K562 (cell line): ENCODE measurements at regions not wholly inside any gene's neighbourhood (a gene's known extent, or its start where the extent isn't known, plus 50 kb on each side); places are given as distances from the start of the nearest gene placed in this dataset.

Source experiments
- ATAC-seq: fragments of 200-7000 bp; cut with Tn5 transposase; 3 replicates; pipeline ENCODE4 v1.9.1; 2020; ENCODE audit warnings: moderate library complexity
- BruUV-seq: library from RNA; stranded (reverse); fragments of 400-500 nt; replicated peaks from 2 replicates; lab custom pipeline; 2021; lab: Mats Ljungman, UMichigan
- CTCF ChIA-PET: fragments of 300-600 bp; formaldehyde crosslinking; extraction: SDS; loops from one replicate; lab custom pipeline; 2021; ENCODE audit warnings: low intra/inter-chr PET ratio; lab: Yijun Ruan, JAX
- POLR2A ChIA-PET: fragments of 300-600, 350-650 bp; sonication (Branson Sonifier 250); formaldehyde crosslinking; extraction: SDS; loops from one replicate; lab custom pipeline; 2021; ENCODE audit warnings: antibody characterized with exemption, inconsistent platforms; lab: Yijun Ruan, JAX
- DNase-seq, 4 experiments: peaks; one replicate each; pipeline versions ENCODE4 v3.0.0 to v3.0.0-alpha.2; 2011 to 2018; ENCODE audit warnings: low spot score in 3 of 4, mixed read lengths in 3 of 4; ENCODE audit errors: extremely low read depth in 1 of 4
- FAIRE-seq: peaks from 2 replicates; lab custom pipeline; 2011; peaks lifted over from hg19 to GRCh38; lab: Jason Lieb, UNC
- H2AFZ ChIP-seq: 2 replicates; pipeline ENCODE4 v1.6.0; 2011; ENCODE audit warnings: low read depth, low read length, control low read depth, inconsistent platforms
- H3K27ac ChIP-seq: fragments of 200-600 bp; 3 replicates; pipeline ENCODE4 v1.8.0; 2011; ENCODE audit warnings: low read depth, mild to moderate bottlenecking, control low read depth, inconsistent platforms, low read length, moderate library complexity, mixed read lengths; ENCODE audit errors: extremely low read depth
- H3K27me3 ChIP-seq, 2 experiments: fragments of 300-600 bp in 1 of 2; 2 replicates in 1 of 2; 3 replicates in 1 of 2; pipeline versions ENCODE4 v1.6.0 to v1.8.0; 2011; ENCODE audit warnings: inconsistent platforms in 2 of 2, low read length in 2 of 2, mild to moderate bottlenecking in 1 of 2, mixed read lengths in 1 of 2, moderate library complexity in 1 of 2; ENCODE audit not compliant: control insufficient read depth in 2 of 2, insufficient read depth in 2 of 2
- H3K36me3 ChIP-seq: fragments of 300-600 bp; 3 replicates; pipeline ENCODE4 v1.8.0; 2011; ENCODE audit warnings: mild to moderate bottlenecking, low read length, inconsistent platforms; ENCODE audit not compliant: control insufficient read depth, insufficient read depth
- H3K4me1 ChIP-seq, 2 experiments: fragments of 200-600 bp in 1 of 2; replicated peaks in 1 of 2; 2 replicates in 1 of 2; 3 replicates in 1 of 2; pipeline versions ENCODE4 v1.5.1 to v1.8.0; 2011; ENCODE audit warnings: inconsistent platforms in 2 of 2, low read length in 2 of 2, mild to moderate bottlenecking in 1 of 2, mixed read lengths in 1 of 2, moderate library complexity in 1 of 2; ENCODE audit not compliant: control insufficient read depth in 2 of 2, insufficient read depth in 2 of 2
- H3K4me2 ChIP-seq: 2 replicates; pipeline ENCODE4 v1.6.1; 2011; ENCODE audit warnings: low read length, control low read depth, inconsistent platforms, mixed read lengths; ENCODE audit not compliant: insufficient read depth
- H3K4me3 ChIP-seq: fragments of 200-600 bp; sonication (generic), shearing (Covaris generic); 2 replicates; pipeline ENCODE4 v1.5.1; 2016; ENCODE audit warnings: control low read depth, inconsistent platforms
- H3K79me2 ChIP-seq: fragments of 200-600 bp; 3 replicates; pipeline ENCODE4 v1.8.0; 2011; ENCODE audit warnings: low read length, inconsistent platforms; ENCODE audit not compliant: control insufficient read depth, insufficient read depth
- H3K9ac ChIP-seq, 2 experiments: 2 replicates each; pipeline versions ENCODE4 v1.6.0 to v1.6.1; 2011; ENCODE audit warnings: low read depth in 2 of 2, low read length in 2 of 2, control low read depth in 1 of 2, inconsistent platforms in 1 of 2, mild to moderate bottlenecking in 1 of 2, mixed read lengths in 1 of 2; ENCODE audit not compliant: insufficient read depth in 1 of 2
- H3K9me1 ChIP-seq: one replicate; pipeline ENCODE4 v1.6.0; 2011; ENCODE audit warnings: inconsistent platforms, mild to moderate bottlenecking, low read length, moderate library complexity; ENCODE audit not compliant: control insufficient read depth, insufficient read depth
- H3K9me3 ChIP-seq: replicated peaks from 2 replicates; pipeline ENCODE4 v1.5.1; 2011; ENCODE audit warnings: low read depth, low read length, inconsistent platforms; ENCODE audit not compliant: control insufficient read depth, insufficient read depth
- H4K20me1 ChIP-seq: replicated peaks from 2 replicates; pipeline ENCODE4 v1.6.1; 2011; ENCODE audit warnings: low read length, inconsistent platforms, mixed read lengths; ENCODE audit not compliant: control insufficient read depth, insufficient read depth
- DMBX1 ChIP-seq: fragments of 250-450 bp; sonication (Bioruptor Pico); IDR thresholded peaks from 2 replicates; pipeline ENCODE4 v1.8.0; 2022; ENCODE audit warnings: inconsistent platforms, mild to moderate bottlenecking, moderate library complexity, borderline replicate concordance
- ESRRB ChIP-seq: fragments of 250-450 bp; sonication (Bioruptor Pico); IDR thresholded peaks from 2 replicates; pipeline ENCODE4 v1.5.0; 2020; ENCODE audit warnings: mild to moderate bottlenecking, moderate library complexity, borderline replicate concordance
- GTF2F1 ChIP-seq: IDR thresholded peaks from 2 replicates; pipeline ENCODE4 v1.6.1; 2011; ENCODE audit warnings: low read depth, low read length, improper control_type of control experiment
- JUND ChIP-seq, 2 experiments: IDR thresholded peaks; 2 replicates in 1 of 2; 3 replicates in 1 of 2; pipeline ENCODE4 v1.6.1; 2011; ENCODE audit warnings: borderline replicate concordance in 2 of 2, low read depth in 2 of 2, low read length in 2 of 2, improper control_type of control experiment in 1 of 2, missing biosample characterization in 1 of 2, missing genetic modification characterization in 1 of 2, missing genetic modification reagents in 1 of 2
- NR1H2 ChIP-seq: sonication (generic); formaldehyde crosslinking; IDR thresholded peaks from 2 replicates; pipeline ENCODE4 v1.4.0; 2020; ENCODE audit warnings: mild to moderate bottlenecking, missing genetic modification reagents
- NR4A1 ChIP-seq, 2 experiments: fragments of 250-450 bp in 1 of 2; fragments of 450-650 bp in 1 of 2; sonication (Bioruptor Pico) in 1 of 2; IDR thresholded peaks; 2 replicates each; pipeline versions ENCODE4 v1.4.0 to v1.6.1; 2016 to 2020; ENCODE audit warnings: mild to moderate bottlenecking in 2 of 2, missing compliant biosample characterization in 1 of 2, missing genetic modification characterization in 1 of 2, moderate library complexity in 1 of 2
- SRSF1 ChIP-seq: fragments of 200-400 bp; formaldehyde crosslinking; IDR thresholded peaks from 2 replicates; pipeline ENCODE4 v1.6.1; 2017; ENCODE audit warnings: mild to moderate bottlenecking, low read depth, low read length, moderate library complexity
- SRSF7 ChIP-seq: fragments of 200-400 bp; formaldehyde crosslinking; optimal IDR thresholded peaks from 2 replicates; pipeline ENCODE3; 2017; ENCODE audit warnings: mild to moderate bottlenecking, low read depth, low read length
- ZSCAN32 ChIP-seq: fragments of 450-650 bp; formaldehyde crosslinking; IDR thresholded peaks from 2 replicates; pipeline ENCODE4 v1.4.0; 2020; ENCODE audit warnings: mild to moderate bottlenecking, moderate library complexity
- WGBS: fragments of 100-300 bp; shearing (Covaris generic); methylation state at CpG from one replicate; pipeline ENCODE4 v1.1.6; 2016; ENCODE audit warnings: low coverage, mixed read lengths; ENCODE audit not compliant: insufficient coverage; ENCODE audit errors: missing lambda C conversion rate; 5-methylcytosine and 5-hydroxymethylcytosine counted together
- in situ Hi-C: fragments of 300-500 bp; cut with MboI; formaldehyde crosslinking; loops from 4 replicates; pipeline ENCODE4 v1.15.0; 2018; ENCODE audit warnings: inconsistent platforms, mixed read lengths
- intact Hi-C: fragments of 100-400 bp; cut with micrococcal nuclease; formaldehyde crosslinking; loops from 2 replicates; pipeline ENCODE4 v1.14.2; 2022
- TF ChIP-seq, protein P1 (sequence below): fragments of 250-450 bp; sonication (Bioruptor Pico); IDR thresholded peaks from 2 replicates; pipeline ENCODE4 v1.5.0; 2021; ENCODE audit warnings: mild to moderate bottlenecking, borderline replicate concordance
- TF ChIP-seq, protein P2 (sequence below), 2 experiments: fragments of 450-650 bp in 1 of 2; sonication (generic) in 1 of 2; formaldehyde crosslinking; conservative IDR thresholded peaks; 2 replicates each; pipeline versions ENCODE4 v1.4.0 to v1.8.1; 2020 to 2022; ENCODE audit warnings: mild to moderate bottlenecking in 1 of 2, missing genetic modification reagents in 1 of 2
- TF ChIP-seq, protein P3 (sequence below): sonication (generic); formaldehyde crosslinking; IDR thresholded peaks from 2 replicates; pipeline ENCODE4 v1.8.0; 2022; ENCODE audit warnings: mild to moderate bottlenecking, low read depth, missing genetic modification reagents
- TF ChIP-seq, protein P4 (sequence below): fragments of 250-450 bp; sonication (Bioruptor Pico); IDR thresholded peaks from 2 replicates; pipeline ENCODE4 v1.8.0; 2022; ENCODE audit warnings: moderate library complexity, mild to moderate bottlenecking, inconsistent platforms
- TF ChIP-seq, protein P5 (sequence below): sonication (generic); formaldehyde crosslinking; IDR thresholded peaks from 2 replicates; pipeline ENCODE4 v1.8.0; 2022; ENCODE audit warnings: mild to moderate bottlenecking, missing genetic modification reagents, borderline replicate concordance

DNA sequence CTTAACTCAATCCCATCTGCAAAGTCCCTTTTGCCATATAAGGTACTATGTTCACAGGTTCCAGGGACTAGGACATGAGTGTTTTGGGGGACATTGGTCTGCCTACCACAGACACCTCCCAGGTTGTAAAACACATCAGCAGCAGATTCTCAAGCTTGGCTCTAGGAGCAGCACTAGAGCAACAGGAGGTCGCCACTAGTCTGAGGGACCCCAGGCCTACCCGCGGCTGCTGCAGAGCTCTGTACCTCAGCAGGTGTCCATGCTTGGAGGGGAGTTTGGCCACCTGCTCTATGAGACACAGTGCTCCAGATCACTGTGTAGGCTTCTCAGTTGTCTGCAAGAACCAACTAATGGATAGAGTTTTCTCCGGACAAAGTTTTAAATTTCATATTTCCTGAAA is 262.2 kb upstream of the ARRDC3 start:
- Histone ChIP-seq H3K9ac (no peak overlapping the region), H3K27me3 (no peaks in the 10 kb centered on the region), H3K9me1 (no peaks in the 10 kb centered on the region), H3K4me3 (no peak overlapping the region), H3K36me3 (no peaks in the 10 kb centered on the region), H3K79me2 (no peaks in the 10 kb centered on the region), H3K9me3 (no peaks in the 10 kb centered on the region; the same call in 1 of the 2 replicates), H3K4me1 (no peaks in the 10 kb centered on the region), H3K4me2 (no peak overlapping the region), H2AFZ (no peak overlapping the region), H4K20me1 (no peaks in the 10 kb centered on the region), H3K27ac (no peak overlapping the region)
- no peak for DNase-seq
- 3% methylated on average over 4 of the region's 4 CpGs for WGBS
- CTCF ChIA-PET = no interaction called here
- no peak for FAIRE-seq
- no TSS peak for BruUV-seq
- in situ Hi-C loops (no loop called here), intact Hi-C loops (no loop called here)
- ATAC-seq = no peak
- POLR2A ChIA-PET = no interaction called here
- TF ChIP-seq, protein P1, sequence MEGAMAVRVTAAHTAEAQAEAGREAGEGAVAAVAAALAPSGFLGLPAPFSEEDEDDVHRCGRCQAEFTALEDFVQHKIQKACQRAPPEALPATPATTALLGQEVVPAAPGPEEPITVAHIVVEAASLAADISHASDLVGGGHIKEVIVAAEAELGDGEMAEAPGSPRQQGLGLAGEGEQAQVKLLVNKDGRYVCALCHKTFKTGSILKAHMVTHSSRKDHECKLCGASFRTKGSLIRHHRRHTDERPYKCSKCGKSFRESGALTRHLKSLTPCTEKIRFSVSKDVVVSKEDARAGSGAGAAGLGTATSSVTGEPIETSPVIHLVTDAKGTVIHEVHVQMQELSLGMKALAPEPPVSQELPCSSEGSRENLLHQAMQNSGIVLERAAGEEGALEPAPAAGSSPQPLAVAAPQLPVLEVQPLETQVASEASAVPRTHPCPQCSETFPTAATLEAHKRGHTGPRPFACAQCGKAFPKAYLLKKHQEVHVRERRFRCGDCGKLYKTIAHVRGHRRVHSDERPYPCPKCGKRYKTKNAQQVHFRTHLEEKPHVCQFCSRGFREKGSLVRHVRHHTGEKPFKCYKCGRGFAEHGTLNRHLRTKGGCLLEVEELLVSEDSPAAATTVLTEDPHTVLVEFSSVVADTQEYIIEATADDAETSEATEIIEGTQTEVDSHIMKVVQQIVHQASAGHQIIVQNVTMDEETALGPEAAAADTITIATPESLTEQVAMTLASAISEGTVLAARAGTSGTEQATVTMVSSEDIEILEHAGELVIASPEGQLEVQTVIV (CRISPR knock-in tag) = no peak
- TF ChIP-seq, protein P2, sequence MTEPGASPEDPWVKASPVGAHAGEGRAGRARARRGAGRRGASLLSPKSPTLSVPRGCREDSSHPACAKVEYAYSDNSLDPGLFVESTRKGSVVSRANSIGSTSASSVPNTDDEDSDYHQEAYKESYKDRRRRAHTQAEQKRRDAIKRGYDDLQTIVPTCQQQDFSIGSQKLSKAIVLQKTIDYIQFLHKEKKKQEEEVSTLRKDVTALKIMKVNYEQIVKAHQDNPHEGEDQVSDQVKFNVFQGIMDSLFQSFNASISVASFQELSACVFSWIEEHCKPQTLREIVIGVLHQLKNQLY (CRISPR knock-in tag; conservative IDR thresholded peaks at IDR 0.05) = no peak
- no peak for TF ChIP-seq NR1H2 (CRISPR knock-in tag)
- TF ChIP-seq, protein P3, sequence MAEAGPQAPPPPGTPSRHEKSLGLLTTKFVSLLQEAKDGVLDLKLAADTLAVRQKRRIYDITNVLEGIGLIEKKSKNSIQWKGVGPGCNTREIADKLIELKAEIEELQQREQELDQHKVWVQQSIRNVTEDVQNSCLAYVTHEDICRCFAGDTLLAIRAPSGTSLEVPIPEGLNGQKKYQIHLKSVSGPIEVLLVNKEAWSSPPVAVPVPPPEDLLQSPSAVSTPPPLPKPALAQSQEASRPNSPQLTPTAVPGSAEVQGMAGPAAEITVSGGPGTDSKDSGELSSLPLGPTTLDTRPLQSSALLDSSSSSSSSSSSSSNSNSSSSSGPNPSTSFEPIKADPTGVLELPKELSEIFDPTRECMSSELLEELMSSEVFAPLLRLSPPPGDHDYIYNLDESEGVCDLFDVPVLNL = no peak
- no peak for TF ChIP-seq NR4A1 (CRISPR knock-in tag; IDR thresholded peaks at IDR 0.05)
- no peak for TF ChIP-seq NR4A1 (tag; IDR thresholded peaks at IDR 0.05)
- TF ChIP-seq DMBX1 (CRISPR knock-in tag) = no peak
- TF ChIP-seq ZSCAN32 = no peak
- TF ChIP-seq SRSF1 = no peak
- TF ChIP-seq, protein P4, sequence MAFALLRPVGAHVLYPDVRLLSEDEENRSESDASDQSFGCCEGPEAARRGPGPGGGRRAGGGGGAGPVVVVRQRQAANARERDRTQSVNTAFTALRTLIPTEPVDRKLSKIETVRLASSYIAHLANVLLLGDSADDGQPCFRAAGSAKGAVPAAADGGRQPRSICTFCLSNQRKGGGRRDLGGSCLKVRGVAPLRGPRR (CRISPR knock-in tag) = no peak
- TF ChIP-seq JUND (IDR thresholded peaks at IDR 0.05; ENCODE audit: borderline replicate concordance, low read depth, low read length) = no peak
- no peak for TF ChIP-seq JUND (tag; IDR thresholded peaks at IDR 0.05; ENCODE audit: borderline replicate concordance, low read depth, low read length)
- no peak for TF ChIP-seq SRSF7
- TF ChIP-seq GTF2F1 = no peak
- TF ChIP-seq, protein P5, sequence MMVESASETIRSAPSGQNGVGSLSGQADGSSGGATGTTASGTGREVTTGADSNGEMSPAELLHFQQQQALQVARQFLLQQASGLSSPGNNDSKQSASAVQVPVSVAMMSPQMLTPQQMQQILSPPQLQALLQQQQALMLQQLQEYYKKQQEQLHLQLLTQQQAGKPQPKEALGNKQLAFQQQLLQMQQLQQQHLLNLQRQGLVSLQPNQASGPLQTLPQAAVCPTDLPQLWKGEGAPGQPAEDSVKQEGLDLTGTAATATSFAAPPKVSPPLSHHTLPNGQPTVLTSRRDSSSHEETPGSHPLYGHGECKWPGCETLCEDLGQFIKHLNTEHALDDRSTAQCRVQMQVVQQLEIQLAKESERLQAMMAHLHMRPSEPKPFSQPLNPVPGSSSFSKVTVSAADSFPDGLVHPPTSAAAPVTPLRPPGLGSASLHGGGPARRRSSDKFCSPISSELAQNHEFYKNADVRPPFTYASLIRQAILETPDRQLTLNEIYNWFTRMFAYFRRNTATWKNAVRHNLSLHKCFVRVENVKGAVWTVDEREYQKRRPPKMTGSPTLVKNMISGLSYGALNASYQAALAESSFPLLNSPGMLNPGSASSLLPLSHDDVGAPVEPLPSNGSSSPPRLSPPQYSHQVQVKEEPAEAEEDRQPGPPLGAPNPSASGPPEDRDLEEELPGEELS (CRISPR knock-in tag) = no peak
- no peak for TF ChIP-seq ESRRB (CRISPR knock-in tag)
